Sigmoid colon (tissue), 4 donors: ENCODE measurements at regions not wholly inside any gene's neighbourhood (a gene's known extent, or its start where the extent isn't known, plus 50 kb on each side); places are given as distances from the start of the nearest gene placed in this dataset.

ENCODE experiments used
- CTCF ChIP-seq, 4 experiments: fragments of 450-650 bp in 3 of 4; fragments of 200-600 bp in 1 of 4; IDR thresholded peaks; one replicate each; pipeline ENCODE4 v1.5.1; 2016 to 2019; ENCODE audit warnings: antibody characterized with exemption in 4 of 4, mild to moderate bottlenecking in 3 of 4, moderate library complexity in 2 of 4
- EP300 ChIP-seq, 4 donors: sonication (generic); formaldehyde crosslinking; IDR thresholded peaks; one replicate each; pipeline ENCODE4 v1.6.1; 2017; ENCODE audit warnings: antibody characterized with exemption in 4 of 4
- POLR2A ChIP-seq, 2 donors: fragments of 450-650 bp; IDR thresholded peaks; one replicate each; pipeline ENCODE4 v1.6.1; 2016; ENCODE audit warnings: antibody characterized with exemption in 2 of 2, mild to moderate bottlenecking in 2 of 2, moderate library complexity in 2 of 2
- POLR2AphosphoS5 ChIP-seq, 4 donors: sonication (generic); formaldehyde crosslinking; IDR thresholded peaks; one replicate each; pipeline ENCODE4 v1.6.1; 2017; ENCODE audit warnings: antibody characterized with exemption in 4 of 4

- TF ChIP-seq CTCF (IDR thresholded peaks at IDR 0.05), result no peak
- no peak for TF ChIP-seq POLR2A (IDR thresholded peaks at IDR 0.05)
- TF ChIP-seq EP300 (IDR thresholded peaks at IDR 0.05), result no peak
- TF ChIP-seq POLR2AphosphoS5 (IDR thresholded peaks at IDR 0.05), result no peak
These were observed 77.9 kb upstream of the CHL1 start for GRCh38 chr3:118666-119065.
